Cerebellar nuclear complex (tissue), 1 donor: ENCODE measurements at regions not wholly inside any gene's neighbourhood (a gene's known extent, or its start where the extent isn't known, plus 50 kb on each side); places are given as distances from the start of the nearest gene placed in this dataset.

Source experiments
- DNase-seq, 2 experiments: peaks; one replicate each; lab custom pipeline; 2025; lab: John Stamatoyannopoulos, UW

DNA sequence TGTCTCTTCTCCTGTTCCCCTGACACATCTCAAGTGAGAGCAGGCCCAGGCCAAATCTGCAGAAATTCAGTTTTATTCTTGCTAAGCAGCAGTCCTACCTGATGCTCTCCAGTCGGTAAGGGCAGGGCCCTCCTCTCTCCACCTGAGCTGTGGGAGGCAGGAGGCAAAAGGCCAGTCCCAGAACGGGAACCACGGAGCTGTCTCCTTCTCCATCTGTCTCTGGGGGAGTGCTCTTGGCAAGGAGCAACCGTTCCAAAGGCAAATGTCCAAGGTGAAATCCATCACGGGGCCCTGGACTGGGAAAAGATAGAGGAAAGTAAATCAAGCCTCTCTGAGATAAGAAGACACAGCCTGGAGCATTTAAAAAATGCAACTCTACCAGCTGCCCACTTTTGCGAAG lies 65.2 kb upstream of the CDON start:
- DNase-seq = peak; percentile 84 to 86

DNA sequence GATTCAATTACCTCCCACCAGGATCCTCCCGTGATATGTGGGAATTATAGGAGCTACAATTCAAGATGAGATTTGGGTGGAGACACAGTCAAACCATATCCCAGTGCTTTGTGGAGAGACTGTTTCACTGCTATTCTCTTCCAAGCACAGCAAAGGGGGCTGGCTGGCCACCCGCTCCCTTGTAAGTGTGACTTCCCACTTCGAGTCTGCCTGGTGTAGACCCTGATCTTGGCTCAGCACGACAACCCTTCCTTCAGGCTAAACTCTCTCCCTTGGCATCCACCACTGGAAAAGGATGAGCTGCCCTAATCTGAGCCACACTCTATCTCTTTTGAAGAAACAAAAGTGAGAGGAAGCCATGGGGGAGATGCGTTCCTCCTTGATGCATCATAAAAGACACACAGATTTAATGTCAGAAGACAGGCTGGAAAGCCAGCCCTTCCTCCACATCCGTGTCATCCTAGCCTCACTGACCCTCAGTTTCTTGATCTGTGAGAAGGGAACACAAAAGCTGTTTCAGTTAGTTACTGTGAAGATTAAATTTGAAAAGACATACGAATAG lies 64.7 kb upstream of the CDON start:
- DNase-seq = no peak

DNA sequence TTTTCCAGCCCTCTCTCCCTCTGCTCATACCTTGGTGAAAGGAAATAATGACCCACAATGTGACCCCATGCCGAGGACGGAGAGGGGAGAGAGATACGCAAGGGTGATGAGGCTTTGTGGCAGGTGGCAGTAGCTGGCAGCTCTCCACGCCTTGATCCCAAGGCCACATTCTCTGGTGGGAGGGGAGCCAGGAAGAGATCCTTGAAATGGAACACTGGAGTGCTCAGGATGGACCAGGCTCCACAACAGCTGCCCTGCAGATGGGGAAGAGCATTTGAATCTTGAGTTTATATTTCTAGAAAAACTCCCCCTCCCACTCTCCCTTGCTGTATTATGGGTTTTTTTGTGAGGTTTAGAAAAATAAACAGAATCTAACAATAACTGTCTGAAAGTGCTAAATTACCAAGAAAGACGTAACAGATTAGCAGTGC lies 61.6 kb upstream of the CDON start:
- no peak for DNase-seq

DNA sequence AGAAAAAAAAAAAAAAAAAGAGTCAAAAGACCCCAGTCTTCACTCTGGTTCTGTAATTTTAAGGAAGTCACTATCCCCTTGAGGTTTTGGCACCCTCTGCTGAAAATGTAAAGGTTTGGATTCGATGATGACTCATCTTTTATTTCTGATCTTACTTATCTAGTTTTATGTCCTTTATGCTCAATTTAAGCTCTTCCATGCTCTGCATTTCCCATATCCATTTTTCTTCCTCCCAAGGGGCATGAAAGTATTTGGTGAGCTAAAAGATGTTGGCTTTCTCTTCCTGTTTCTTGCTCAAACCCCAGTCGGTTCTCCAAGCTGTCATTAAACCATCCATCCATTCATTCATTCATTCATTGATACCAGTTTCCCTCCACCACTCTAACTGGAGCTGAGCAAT lies 61.0 kb upstream of the CDON start:
- DNase-seq = no peak

GRCh38 chr11:126122863-126123262 lies 60.2 kb upstream of the CDON start:
- no peak for DNase-seq

DNA sequence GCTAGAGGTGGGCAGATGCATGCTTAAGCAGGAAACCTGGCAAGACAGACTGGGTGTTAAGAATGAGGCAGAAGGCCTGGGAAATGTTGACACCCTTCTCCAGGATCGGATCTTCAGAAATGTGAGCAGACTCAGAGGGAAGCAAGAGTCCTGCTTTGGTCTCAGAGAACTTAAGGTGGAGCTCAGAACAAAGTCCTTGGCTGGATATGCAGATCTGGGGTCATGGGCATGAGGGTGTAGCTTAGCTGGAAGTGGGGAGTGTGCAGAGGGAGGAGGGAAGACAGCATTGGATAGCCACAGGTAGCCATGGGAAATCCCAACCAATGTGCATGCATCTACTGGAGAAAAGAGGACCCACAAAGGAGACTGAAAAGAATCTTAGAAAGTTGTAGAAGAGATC lies 58.6 kb upstream of the CDON start:
- DNase-seq = no peak

DNA sequence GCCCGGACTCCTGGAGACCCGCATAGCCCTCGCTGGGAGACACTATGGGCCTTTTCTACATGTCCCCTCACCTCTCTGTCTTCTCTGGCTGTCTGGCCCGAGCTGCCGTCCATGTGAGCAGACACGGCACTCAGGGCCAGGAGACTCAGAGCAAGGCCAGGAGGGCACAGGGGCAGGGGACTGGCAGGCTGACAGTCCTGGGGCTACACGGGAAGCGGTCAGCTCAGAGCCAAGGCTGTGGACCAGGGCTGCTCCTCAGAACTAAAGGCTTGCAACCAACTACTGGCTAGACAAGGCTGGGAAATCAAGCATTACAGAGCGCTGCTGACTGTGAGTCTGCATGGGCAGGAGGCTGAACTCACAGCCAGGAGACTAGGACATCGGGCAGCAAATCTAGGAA lies 56.1 kb upstream of the CDON start:
- no peak for DNase-seq

DNA sequence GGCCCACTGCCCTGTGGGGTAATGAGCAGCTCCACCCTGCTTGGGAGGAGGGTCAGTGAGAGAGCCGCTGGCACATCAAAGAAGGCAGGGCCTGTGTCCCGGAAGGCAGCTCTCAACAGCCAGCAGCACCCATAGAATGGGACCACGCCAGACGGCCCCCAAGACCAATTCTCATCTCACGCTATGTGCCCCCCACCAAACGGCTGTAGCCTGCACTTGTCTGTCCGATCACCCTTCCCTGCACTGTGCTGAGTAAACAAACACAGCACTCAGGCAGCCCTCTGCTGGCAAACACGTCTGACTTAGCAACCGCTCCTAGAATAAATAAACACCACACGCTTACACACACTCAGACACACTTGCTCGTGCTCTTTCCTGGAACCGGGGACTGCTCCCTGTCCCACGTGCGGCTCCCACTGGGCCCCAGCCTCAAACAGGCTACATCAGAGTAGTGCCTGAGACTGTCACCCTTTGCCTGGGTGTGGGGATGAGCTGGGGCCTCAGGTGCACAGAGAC lies 53.2 kb upstream of the CDON start:
- DNase-seq = no peak

- DNase-seq = no peak
Observed at GRCh38 chr11:126115127-126115495, 52.4 kb upstream of the CDON start.

GRCh38 chr11:126114486-126115126 lies 51.9 kb upstream of the CDON start:
- no peak for DNase-seq

DNA sequence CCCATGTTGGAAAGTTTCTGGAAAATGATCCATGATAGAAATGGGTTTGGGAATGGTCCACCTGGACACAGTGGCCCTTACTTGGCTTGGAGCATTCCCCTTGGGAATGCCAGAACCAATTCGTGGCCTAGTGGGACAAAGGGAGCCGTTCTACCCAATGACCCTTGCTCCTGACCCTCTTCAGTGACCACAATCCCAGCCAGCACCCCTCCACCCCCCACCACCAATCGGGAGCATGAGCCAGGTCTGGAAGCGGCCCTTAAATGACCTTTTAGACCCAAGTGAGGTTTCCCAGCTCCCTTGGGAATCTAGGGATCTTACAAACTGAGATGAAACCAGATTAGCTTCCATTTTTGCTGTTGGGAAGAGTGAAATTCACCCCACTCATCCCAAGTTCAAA lies 51.3 kb upstream of the CDON start:
- no peak for DNase-seq

DNA sequence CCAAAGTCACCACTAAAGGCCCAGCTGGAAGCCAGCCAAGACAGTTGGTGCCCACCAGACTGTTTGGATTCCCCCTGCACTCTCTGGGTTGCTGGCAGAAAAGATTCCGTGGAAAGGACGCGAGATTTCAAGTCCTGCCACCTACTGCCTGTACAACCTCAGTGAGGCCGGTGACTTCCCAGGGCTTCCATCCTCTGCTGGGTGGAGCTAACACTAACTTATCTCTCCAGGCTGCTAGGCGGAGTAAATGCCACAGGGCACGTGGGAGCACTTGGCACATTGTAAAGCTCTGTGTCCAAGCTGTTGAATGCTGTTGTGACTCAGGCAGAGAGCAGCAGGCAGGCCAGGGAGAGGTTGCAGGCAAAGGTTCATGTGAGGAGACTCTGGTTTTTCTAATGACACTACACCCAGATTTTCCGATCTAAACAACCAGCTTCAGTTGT lies 50.9 kb upstream of the CDON start:
- peak; percentile 52 to 91 for DNase-seq

DNA sequence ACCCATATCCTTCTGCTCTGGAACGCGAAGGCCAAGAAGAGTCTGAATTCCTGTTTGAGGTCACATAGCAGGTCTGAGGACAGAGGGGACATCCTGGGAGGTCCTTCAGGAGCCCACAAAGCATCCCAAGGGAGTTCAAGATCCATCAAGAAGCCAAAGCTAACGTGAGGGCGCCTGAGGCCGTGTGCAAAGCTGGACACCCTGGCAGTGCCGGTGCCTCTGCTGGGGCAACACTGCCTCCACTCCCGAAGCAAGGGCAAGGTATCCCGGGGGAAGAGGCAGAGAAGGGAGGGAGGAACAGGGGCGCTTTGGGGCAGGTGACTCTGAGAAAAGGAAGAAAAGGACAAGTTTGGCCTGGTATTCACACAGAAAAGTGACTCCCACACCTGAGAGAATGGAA lies 50.3 kb upstream of the CDON start:
- no peak for DNase-seq

DNA sequence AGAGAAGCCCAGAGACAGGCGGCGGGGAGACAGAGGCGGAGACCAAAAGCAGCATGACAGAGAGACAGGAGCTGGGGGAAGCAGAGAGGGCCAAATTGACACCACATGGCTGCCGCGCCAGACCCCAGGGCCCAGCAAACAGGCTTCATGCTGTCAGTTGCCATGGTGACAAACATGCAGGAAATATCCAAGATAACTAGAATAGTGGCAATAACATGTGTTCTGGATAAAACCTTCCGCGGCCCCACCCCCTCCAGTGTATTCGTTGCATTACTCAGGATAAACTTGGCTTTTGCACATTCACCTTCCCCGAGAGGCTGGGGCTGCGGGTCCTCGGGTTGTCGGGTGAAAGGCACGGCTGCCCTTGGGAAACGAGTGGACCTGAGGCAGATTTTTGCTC lies 49.9 kb upstream of the CDON start:
- no peak for DNase-seq
